DND-41 (cell line): ENCODE measurements at regions not wholly inside any gene's neighbourhood (a gene's known extent, or its start where the extent isn't known, plus 50 kb on each side); places are given as distances from the start of the nearest gene placed in this dataset.

Experiments used
- ATAC-seq: fragments of 200-7000 bp; cut with Tn5 transposase; 3 replicates; pipeline ENCODE4 v1.9.1; 2021; ENCODE audit warnings: low read depth; ENCODE audit not compliant: insufficient read depth
- DNase-seq: peaks from one replicate; pipeline ENCODE4 v3.0.0-alpha.2; 2020
- H2AFZ ChIP-seq: 2 replicates; pipeline ENCODE4 v1.6.0; 2012; ENCODE audit warnings: low read depth, low read length
- H3K27ac ChIP-seq: 2 replicates; pipeline ENCODE4 v1.5.1; 2012; ENCODE audit warnings: low read length, inconsistent platforms
- H3K27me3 ChIP-seq: fragments of 200-600 bp; sonication (generic); 2 replicates; pipeline ENCODE4 v1.6.0; 2012; ENCODE audit warnings: low read length, mild to moderate bottlenecking, inconsistent platforms; ENCODE audit not compliant: insufficient read depth, poor library complexity
- H3K36me3 ChIP-seq: 2 replicates; pipeline ENCODE4 v1.5.1; 2012; ENCODE audit warnings: low read length, inconsistent platforms; ENCODE audit not compliant: insufficient read depth
- H3K4me1 ChIP-seq: 2 replicates; pipeline ENCODE4 v1.5.1; 2012; ENCODE audit warnings: mild to moderate bottlenecking, low read length; ENCODE audit not compliant: insufficient read depth
- H3K4me2 ChIP-seq: 2 replicates; pipeline ENCODE4 v1.6.0; 2012; ENCODE audit warnings: mild to moderate bottlenecking, moderate library complexity, low read length, inconsistent platforms; ENCODE audit not compliant: insufficient read depth
- H3K4me3 ChIP-seq, 2 experiments: fragments of 200-600 bp in 1 of 2; shearing (Covaris generic) in 1 of 2; 2 replicates each; pipeline ENCODE4 v1.5.1; 2012 to 2016; ENCODE audit warnings: inconsistent platforms in 2 of 2, low read length in 2 of 2, mild to moderate bottlenecking in 2 of 2, low read depth in 1 of 2, moderate library complexity in 1 of 2
- H3K79me2 ChIP-seq: 2 replicates; pipeline ENCODE4 v1.6.0; 2012; ENCODE audit warnings: low read length, inconsistent platforms; ENCODE audit not compliant: insufficient read depth
- H3K9ac ChIP-seq: 2 replicates; pipeline ENCODE4 v1.6.0; 2012; ENCODE audit warnings: low read depth, mild to moderate bottlenecking, inconsistent platforms, low read length, moderate library complexity
- H3K9me3 ChIP-seq: 2 replicates; pipeline ENCODE4 v1.5.1; 2012; ENCODE audit warnings: low read length, moderate library complexity, mild to moderate bottlenecking, inconsistent platforms; ENCODE audit not compliant: insufficient read depth, severe bottlenecking
- H4K20me1 ChIP-seq: 2 replicates; pipeline ENCODE4 v1.6.0; 2012; ENCODE audit warnings: low read length; ENCODE audit not compliant: insufficient read depth
- CTCF ChIP-seq: IDR thresholded peaks from 2 replicates; pipeline ENCODE4 v1.5.1; 2012; ENCODE audit warnings: borderline replicate concordance, low read length, moderate library complexity, mild to moderate bottlenecking; ENCODE audit not compliant: poor library complexity, severe bottlenecking; ENCODE audit errors: extremely low read depth
- EZH2 ChIP-seq: IDR thresholded peaks from 3 replicates; pipeline ENCODE4 v1.6.1; 2012; ENCODE audit warnings: borderline replicate concordance, low read depth, mild to moderate bottlenecking, moderate library complexity, low read length, inconsistent platforms; ENCODE audit not compliant: severe bottlenecking

- no peak overlapping the region for H2AFZ ChIP-seq
- H3K36me3 ChIP-seq: no peaks in the 10 kb centered on the region
- no peaks in the 10 kb centered on the region for H3K9me3 ChIP-seq
- no peaks in the 10 kb centered on the region for H3K4me1 ChIP-seq
- DNase-seq (no peak), ATAC-seq (no peak)
- H3K9ac ChIP-seq: no peak overlapping the region
- no peak overlapping the region for H3K4me2 ChIP-seq
- no peaks in the 10 kb centered on the region for H4K20me1 ChIP-seq
- no peaks in the 10 kb centered on the region for H3K27me3 ChIP-seq
- H3K4me3 ChIP-seq: no peak overlapping the region
- H3K27ac ChIP-seq: no peak overlapping the region
- H3K79me2 ChIP-seq: no peaks in the 10 kb centered on the region
- TF ChIP-seq CTCF: no peak
- no peak for TF ChIP-seq EZH2
Measured at GRCh38 chr9:107142430-107142829, 140.6 kb upstream of the RAD23B start.

GRCh38 chr9:107142896-107143603 is 140.0 kb upstream of the RAD23B start:
- no peaks in the 10 kb centered on the region for H3K9me3 ChIP-seq
- no peaks in the 10 kb centered on the region for H3K27me3 ChIP-seq
- H3K79me2 ChIP-seq: no peaks in the 10 kb centered on the region
- H3K27ac ChIP-seq: no peak overlapping the region
- DNase-seq: no peak
- H3K9ac ChIP-seq: no peak overlapping the region
- H2AFZ ChIP-seq: no peak overlapping the region
- no peak for ATAC-seq
- no peaks in the 10 kb centered on the region for H4K20me1 ChIP-seq
- H3K4me3 ChIP-seq: no peak overlapping the region
- TF ChIP-seq EZH2 (no peak), CTCF (no peak)
- no peak overlapping the region for H3K4me2 ChIP-seq
- no peaks in the 10 kb centered on the region for H3K36me3 ChIP-seq
- H3K4me1 ChIP-seq: no peaks in the 10 kb centered on the region

- H3K36me3 ChIP-seq: no peaks in the 10 kb centered on the region
- H2AFZ ChIP-seq: no peak overlapping the region
- DNase-seq (no peak), ATAC-seq (no peak)
- TF ChIP-seq CTCF: no peak
- TF ChIP-seq EZH2: no peak
- H3K9me3 ChIP-seq: no peaks in the 10 kb centered on the region
- no peaks in the 10 kb centered on the region for H3K4me1 ChIP-seq
- no peaks in the 10 kb centered on the region for H4K20me1 ChIP-seq
- no peak overlapping the region for H3K27ac ChIP-seq
- H3K9ac ChIP-seq: no peak overlapping the region
- no peaks in the 10 kb centered on the region for H3K27me3 ChIP-seq
- H3K79me2 ChIP-seq: no peaks in the 10 kb centered on the region
- H3K4me3 ChIP-seq: no peak overlapping the region
- H3K4me2 ChIP-seq: no peak overlapping the region
Measured at GRCh38 chr9:107144475-107144874, 138.6 kb upstream of the RAD23B start.

GRCh38 chr9:107147134-107147533 is 135.9 kb upstream of the RAD23B start:
- Histone ChIP-seq H3K4me3 (no peak overlapping the region), H3K9me3 (no peaks in the 10 kb centered on the region), H2AFZ (no peak overlapping the region), H3K79me2 (no peaks in the 10 kb centered on the region), H3K9ac (no peak overlapping the region), H4K20me1 (no peaks in the 10 kb centered on the region), H3K27me3 (no peaks in the 10 kb centered on the region), H3K4me2 (no peak overlapping the region), H3K4me1 (no peaks in the 10 kb centered on the region), H3K27ac (no peak overlapping the region), H3K36me3 (no peaks in the 10 kb centered on the region)
- no peak for DNase-seq
- no peak for TF ChIP-seq EZH2
- TF ChIP-seq CTCF: no peak
- ATAC-seq: no peak
